ENCODE measurements at regions not wholly inside any gene's neighbourhood (a gene's known extent, or its start where the extent isn't known, plus 50 kb on each side); places are given as distances from the start of the nearest gene placed in this dataset.

- DNase-seq (no peak), ATAC-seq (no peak)
- Histone ChIP-seq H3K4me1 (peaks cover 0 to 15% (median 7%) of the 10 kb centered on the region in 12 donors), H3K27me3 (no peaks in the 10 kb centered on the region), H3K36me3 (no peaks in the 10 kb centered on the region), H3K4me3 (peak overlapping the region in 5 of 12 donors; percentile 5 to 34 (median 24)), H3K9me3 (no peaks in the 10 kb centered on the region), H3K27ac (no peak overlapping the region)
- intact Hi-C loops (cut with DNase I) = loop anchor here in 6 of 10 donors (10.0 kb wide), 6 partner anchors 190 to 1000 kb away; partner anchors contain the start of gene BTG1 (in 1 of the 6)
- WGBS, 4 donors = 61 to 78% (median 68%) methylated on average over 1 of the region's 1 CpG
- TF ChIP-seq POLR2A (IDR thresholded peaks at IDR 0.05) (no peak), CTCF (IDR thresholded peaks at IDR 0.05) (no peak)
These were observed 391.8 kb upstream of the DCN start for GRCh38 chr12:91574391-91574790.

- Histone ChIP-seq H3K36me3 (no peaks in the 10 kb centered on the region), H3K27ac (no peak overlapping the region), H3K4me1 (peaks cover 0 to 6% (median 0%) of the 10 kb centered on the region in 12 donors), H3K27me3 (no peaks in the 10 kb centered on the region), H3K9me3 (no peaks in the 10 kb centered on the region), H3K4me3 (no peak overlapping the region)
- intact Hi-C loops (cut with DNase I) = loop anchor here in 6 of 10 donors (10.0 kb wide), 6 partner anchors 188 to 1002 kb away; partner anchors contain the start of gene BTG1 (in 1 of the 6)
- ATAC-seq = no peak
- no peak for TF ChIP-seq POLR2A (IDR thresholded peaks at IDR 0.05)
- no peak for TF ChIP-seq CTCF (IDR thresholded peaks at IDR 0.05)
- WGBS, 4 donors = 95 to 99% (median 95%) methylated on average over 3 of the region's 3 CpGs
- no peak for DNase-seq
These were observed 390.3 kb upstream of the DCN start for GRCh38 chr12:91572869-91573268.

GRCh38 chr12:91567100-91567485, 384.5 kb upstream of the DCN start:
- ATAC-seq (no peak), DNase-seq (no peak)
- no peaks in the 10 kb centered on the region for H3K36me3 ChIP-seq
- H3K27me3 ChIP-seq = no peaks in the 10 kb centered on the region
- 94 to 98% (median 96%) methylated on average over 2 of the region's 2 CpGs for WGBS, 4 donors
- no peak for TF ChIP-seq CTCF (IDR thresholded peaks at IDR 0.05)
- TF ChIP-seq POLR2A (IDR thresholded peaks at IDR 0.05) = no peak
- intact Hi-C loops (cut with DNase I) = no loop called here
- H3K4me1 ChIP-seq = peaks cover 0 to 9% (median 0%) of the 10 kb centered on the region in 12 donors
- H3K27ac ChIP-seq = no peak overlapping the region
- H3K9me3 ChIP-seq = no peaks in the 10 kb centered on the region
- no peak overlapping the region for H3K4me3 ChIP-seq

- ATAC-seq (no peak), DNase-seq (no peak)
- H3K4me3 ChIP-seq = no peak overlapping the region
- H3K9me3 ChIP-seq = no peaks in the 10 kb centered on the region
- TF ChIP-seq POLR2A (IDR thresholded peaks at IDR 0.05) (no peak), CTCF (IDR thresholded peaks at IDR 0.05) (no peak)
- H3K27me3 ChIP-seq = no peaks in the 10 kb centered on the region
- H3K27ac ChIP-seq = no peak overlapping the region
- intact Hi-C loops (cut with DNase I) = no loop called here
- 69 to 72% (median 71%) methylated on average over 6 of the region's 6 CpGs for WGBS, 4 donors
- H3K36me3 ChIP-seq = no peaks in the 10 kb centered on the region
- peaks cover 0 to 10% (median 0%) of the 10 kb centered on the region in 12 donors for H3K4me1 ChIP-seq
These were observed 383.9 kb upstream of the DCN start for GRCh38 chr12:91566328-91567099.

Data from heart left ventricle (tissue), 16 donors.